H1 (cell line): ENCODE measurements at regions not wholly inside any gene's neighbourhood (a gene's known extent, or its start where the extent isn't known, plus 50 kb on each side); places are given as distances from the start of the nearest gene placed in this dataset.

Source experiments
- BRCA1 ChIP-seq: IDR thresholded peaks from 2 replicates; pipeline ENCODE4 v1.6.1; 2012; ENCODE audit warnings: low read depth, low read length, improper control_type of control experiment
- CBX5 ChIP-seq: fragments of 300-800, 300-1000 bp; sonication (generic); IDR thresholded peaks from 2 replicates; pipeline ENCODE4 v1.7.1; 2016; ENCODE audit warnings: antibody characterized with exemption, low read length, low read depth
- CBX8 ChIP-seq: fragments of 300-800, 300-1000 bp; sonication (generic); IDR thresholded peaks from 2 replicates; pipeline ENCODE4 v1.7.1; 2016; ENCODE audit warnings: low read depth, low read length, borderline replicate concordance
- CEBPB ChIP-seq: IDR thresholded peaks from 2 replicates; pipeline ENCODE4 v1.6.1; 2012; ENCODE audit warnings: low read depth, low read length
- CTBP2 ChIP-seq: IDR thresholded peaks from 2 replicates; pipeline ENCODE4 v1.7.0; 2011; ENCODE audit warnings: borderline replicate concordance, mild to moderate bottlenecking, moderate library complexity, mixed read lengths, low read length; ENCODE audit not compliant: insufficient read depth, insufficient read length
- EGR1 ChIP-seq: IDR thresholded peaks from 2 replicates; pipeline ENCODE4 v1.6.1; 2011; ENCODE audit warnings: low read depth, low read length, borderline replicate concordance
- EZH2 ChIP-seq: fragments of 200-600 bp; sonication (generic); IDR thresholded peaks from 2 replicates; pipeline ENCODE4 v1.7.1; 2012; ENCODE audit warnings: low read depth, mild to moderate bottlenecking, moderate library complexity, low read length, inconsistent platforms; ENCODE audit not compliant: severe bottlenecking
- HDAC2 ChIP-seq, 2 experiments: fragments of 300-600 bp in 1 of 2; sonication (generic) in 1 of 2; IDR thresholded peaks; 2 replicates each; pipeline ENCODE4 v1.6.1; 2011 to 2012; ENCODE audit warnings: low read depth in 2 of 2, low read length in 2 of 2, mild to moderate bottlenecking in 2 of 2, moderate library complexity in 2 of 2, borderline replicate concordance in 1 of 2, inconsistent platforms in 1 of 2
- KDM1A ChIP-seq: fragments of 200-600, 300-600 bp; sonication (generic); IDR thresholded peaks from 2 replicates; pipeline ENCODE4 v1.7.1; 2016; ENCODE audit warnings: mild to moderate bottlenecking, low read length, borderline replicate concordance
- KDM4A ChIP-seq: IDR thresholded peaks from one replicate; pipeline ENCODE4 v1.7.1; 2012; ENCODE audit warnings: low read depth, mild to moderate bottlenecking, moderate library complexity, low read length, inconsistent platforms; ENCODE audit not compliant: severe bottlenecking
- KDM5A ChIP-seq: fragments of 200-600 bp; IDR thresholded peaks from 2 replicates; pipeline ENCODE4 v1.7.1; 2012; ENCODE audit warnings: mild to moderate bottlenecking, low read length, inconsistent platforms, mixed read lengths
- NANOG ChIP-seq: IDR thresholded peaks from 2 replicates; pipeline ENCODE4 v1.6.1; 2011; ENCODE audit warnings: low read length, low read depth, mild to moderate bottlenecking, inconsistent platforms; ENCODE audit not compliant: insufficient read depth, poor library complexity, severe bottlenecking
- PHF8 ChIP-seq: fragments of 200-600 bp; sonication (generic); conservative IDR thresholded peaks from 2 replicates; pipeline ENCODE4 v1.7.1; 2012; ENCODE audit warnings: low read depth, mild to moderate bottlenecking, inconsistent platforms, low read length, moderate library complexity
- POLR2AphosphoS5 ChIP-seq: IDR thresholded peaks from 2 replicates; pipeline ENCODE4 v1.6.1; 2011; ENCODE audit warnings: low read depth, low read length
- POU5F1 ChIP-seq: IDR thresholded peaks from 2 replicates; pipeline ENCODE4 v1.6.1; 2011; ENCODE audit warnings: low read depth, mild to moderate bottlenecking, low read length, moderate library complexity
- RBBP5 ChIP-seq: IDR thresholded peaks from 2 replicates; pipeline ENCODE4 v1.7.1; 2012; ENCODE audit warnings: low read depth, mild to moderate bottlenecking, inconsistent platforms, low read length, moderate library complexity, borderline replicate concordance
- RFX5 ChIP-seq: IDR thresholded peaks from 2 replicates; pipeline ENCODE4 v1.6.1; 2011; ENCODE audit warnings: low read depth, low read length, improper control_type of control experiment, borderline replicate concordance
- SIRT6 ChIP-seq: IDR thresholded peaks from one replicate; pipeline ENCODE4 v1.7.1; 2012; ENCODE audit warnings: low read length, inconsistent platforms
- TAF1 ChIP-seq: IDR thresholded peaks from 2 replicates; pipeline ENCODE4 v1.6.1; 2011; ENCODE audit warnings: mild to moderate bottlenecking, low read depth, low read length
- TF ChIP-seq, protein P1 (sequence below): IDR thresholded peaks from 2 replicates; pipeline ENCODE4 v1.6.1; 2012; ENCODE audit warnings: low read length, inconsistent platforms
- TF ChIP-seq, protein P2 (sequence below): IDR thresholded peaks from 2 replicates; pipeline ENCODE4 v1.6.1; 2011; ENCODE audit warnings: low read length, improper control_type of control experiment

DNA sequence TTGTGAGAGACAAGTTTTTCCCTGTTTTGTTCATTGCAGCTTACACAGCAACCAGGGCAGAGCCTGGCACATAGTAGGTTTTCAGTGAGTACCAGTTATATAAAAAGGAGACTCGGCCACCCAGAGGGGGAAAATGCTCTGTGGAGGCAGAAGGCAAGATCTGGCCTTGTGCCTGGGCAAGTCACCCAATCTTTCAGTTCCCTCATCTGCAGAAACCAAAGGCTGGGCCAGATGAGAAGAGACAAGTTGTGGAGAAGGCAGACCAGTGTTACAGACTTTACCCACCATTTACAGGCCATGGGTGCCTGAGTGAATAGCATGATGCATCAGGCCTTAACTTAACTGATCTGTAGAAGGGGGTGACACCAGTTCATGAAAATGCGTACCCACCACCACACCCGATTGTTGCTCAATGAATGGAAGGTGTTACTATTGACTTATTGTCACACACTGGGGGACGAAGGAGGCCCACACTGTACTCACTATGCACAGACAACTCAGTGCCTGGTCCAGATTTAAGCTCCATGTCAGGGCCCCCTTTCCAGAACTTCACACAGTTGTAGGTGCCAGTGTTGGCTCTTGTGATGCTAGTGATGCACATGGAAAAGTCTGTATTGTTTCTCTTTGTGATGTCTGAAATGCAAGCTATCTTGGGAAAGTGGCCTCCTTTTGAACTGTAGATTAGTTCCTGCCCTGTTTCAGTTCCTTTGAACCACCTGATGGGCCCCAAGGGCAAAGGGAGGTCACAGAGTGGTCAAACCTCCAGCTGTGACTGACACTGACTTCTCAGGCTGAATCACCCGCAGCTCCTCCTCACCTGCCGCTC lies 64.3 kb upstream of the SIRPG start (continued):
- TF ChIP-seq, protein P1, sequence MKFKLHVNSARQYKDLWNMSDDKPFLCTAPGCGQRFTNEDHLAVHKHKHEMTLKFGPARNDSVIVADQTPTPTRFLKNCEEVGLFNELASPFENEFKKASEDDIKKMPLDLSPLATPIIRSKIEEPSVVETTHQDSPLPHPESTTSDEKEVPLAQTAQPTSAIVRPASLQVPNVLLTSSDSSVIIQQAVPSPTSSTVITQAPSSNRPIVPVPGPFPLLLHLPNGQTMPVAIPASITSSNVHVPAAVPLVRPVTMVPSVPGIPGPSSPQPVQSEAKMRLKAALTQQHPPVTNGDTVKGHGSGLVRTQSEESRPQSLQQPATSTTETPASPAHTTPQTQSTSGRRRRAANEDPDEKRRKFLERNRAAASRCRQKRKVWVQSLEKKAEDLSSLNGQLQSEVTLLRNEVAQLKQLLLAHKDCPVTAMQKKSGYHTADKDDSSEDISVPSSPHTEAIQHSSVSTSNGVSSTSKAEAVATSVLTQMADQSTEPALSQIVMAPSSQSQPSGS, result 0 out of 2 replicates have a peak, but pooled peaks have one; percentile 30
- no peak for TF ChIP-seq CEBPB
- no peak for TF ChIP-seq EGR1
- no peak for TF ChIP-seq HDAC2 (IDR thresholded peaks at IDR 0.05; ENCODE audit: borderline replicate concordance in 1 of 2, low read depth in 2 of 2, low read length in 2 of 2)
- no peak for TF ChIP-seq SIRT6
- no peak for TF ChIP-seq EZH2
- peak; percentile 59; the same call in 1 of the 2 replicates for TF ChIP-seq KDM1A
- no peak for TF ChIP-seq RFX5
- TF ChIP-seq CTBP2, result peak; percentile 75
- TF ChIP-seq CBX5, result no peak
- TF ChIP-seq RBBP5, result no peak
- TF ChIP-seq, protein P2, sequence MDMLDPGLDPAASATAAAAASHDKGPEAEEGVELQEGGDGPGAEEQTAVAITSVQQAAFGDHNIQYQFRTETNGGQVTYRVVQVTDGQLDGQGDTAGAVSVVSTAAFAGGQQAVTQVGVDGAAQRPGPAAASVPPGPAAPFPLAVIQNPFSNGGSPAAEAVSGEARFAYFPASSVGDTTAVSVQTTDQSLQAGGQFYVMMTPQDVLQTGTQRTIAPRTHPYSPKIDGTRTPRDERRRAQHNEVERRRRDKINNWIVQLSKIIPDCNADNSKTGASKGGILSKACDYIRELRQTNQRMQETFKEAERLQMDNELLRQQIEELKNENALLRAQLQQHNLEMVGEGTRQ, result no peak
- TF ChIP-seq KDM4A, result no peak
- TF ChIP-seq CBX8, result no peak
- no peak for TF ChIP-seq BRCA1
- no peak for TF ChIP-seq TAF1
- TF ChIP-seq PHF8, result no peak
- no peak for TF ChIP-seq KDM5A
- TF ChIP-seq POU5F1, result no peak
- TF ChIP-seq NANOG, result peak; percentile 95
- no peak for TF ChIP-seq POLR2AphosphoS5
